PFSK-1 (cell line): ENCODE measurements at regions not wholly inside any gene's neighbourhood (a gene's known extent, or its start where the extent isn't known, plus 50 kb on each side); places are given as distances from the start of the nearest gene placed in this dataset.

ENCODE experiments used
- FOXP2 ChIP-seq: optimal IDR thresholded peaks from 2 replicates; pipeline ENCODE3; 2011; ENCODE audit warnings: borderline replicate concordance, control low read depth, inconsistent platforms; ENCODE audit not compliant: insufficient read depth; ENCODE audit errors: extremely low read length, extremely low read depth
- POLR2AphosphoS5 ChIP-seq: IDR thresholded peaks from 2 replicates; pipeline ENCODE4 v1.6.1; 2012; ENCODE audit warnings: low read depth, mild to moderate bottlenecking, control low read depth, low read length, moderate library complexity
- SIN3A ChIP-seq: IDR thresholded peaks from 2 replicates; pipeline ENCODE4 v1.6.1; 2012; ENCODE audit warnings: mild to moderate bottlenecking, low read length, moderate library complexity, borderline replicate concordance; ENCODE audit not compliant: insufficient read depth
- TAF1 ChIP-seq: IDR thresholded peaks from 2 replicates; pipeline ENCODE4 v1.6.1; 2012; ENCODE audit warnings: low read length, control low read depth, borderline replicate concordance; ENCODE audit not compliant: insufficient read depth
- TF ChIP-seq, protein P1 (sequence below), 2 experiments: IDR thresholded peaks; 2 replicates each; pipeline versions ENCODE4 v1.6.1 to v1.8.0; 2011 to 2012; ENCODE audit warnings: low read depth in 2 of 2, low read length in 2 of 2, control low read depth in 1 of 2, inconsistent platforms in 1 of 2, mild to moderate bottlenecking in 1 of 2, moderate library complexity in 1 of 2; ENCODE audit not compliant: insufficient read depth in 1 of 2

DNA sequence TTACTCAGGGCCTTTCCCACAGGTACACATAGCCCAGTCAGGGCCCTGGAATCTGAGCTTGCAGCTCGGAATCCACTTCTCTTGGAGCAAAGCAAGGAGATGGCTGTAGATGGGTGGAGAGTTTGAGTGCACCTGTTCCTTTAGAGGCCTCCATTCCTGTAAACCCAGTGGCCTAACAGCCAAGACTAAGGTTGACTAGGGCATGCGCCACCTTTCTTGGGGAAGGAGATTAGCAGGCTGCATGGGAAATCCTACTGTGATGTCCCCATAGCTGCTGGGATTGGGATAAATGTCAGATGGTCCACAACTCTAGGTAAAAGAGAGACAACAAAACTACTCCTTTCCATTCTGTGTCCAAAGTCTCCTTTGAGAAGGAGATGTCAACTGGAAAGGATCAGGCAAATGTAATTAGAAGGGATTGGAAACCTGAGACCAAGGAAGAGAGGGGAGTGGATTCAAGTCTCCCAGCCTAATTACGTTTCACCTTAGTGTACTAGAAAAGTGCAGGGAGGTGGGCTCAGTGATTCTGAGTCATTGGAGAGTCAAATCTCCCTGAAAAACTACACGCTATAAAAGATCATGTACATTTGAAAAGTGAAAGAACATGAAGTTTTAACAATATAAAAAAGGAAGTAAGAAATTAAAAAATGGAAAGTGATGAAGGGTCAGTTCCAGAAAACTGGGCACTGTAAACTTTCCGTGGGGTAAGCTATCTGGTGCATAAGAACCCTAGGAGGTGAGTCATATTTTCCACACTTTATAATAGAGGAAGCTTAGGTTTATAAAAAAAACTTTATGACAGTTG is 104.2 kb downstream of the SEC61B start:
- TF ChIP-seq POLR2AphosphoS5 (no peak), SIN3A (no peak), TAF1 (no peak), FOXP2 (no peak)
- TF ChIP-seq, protein P1, sequence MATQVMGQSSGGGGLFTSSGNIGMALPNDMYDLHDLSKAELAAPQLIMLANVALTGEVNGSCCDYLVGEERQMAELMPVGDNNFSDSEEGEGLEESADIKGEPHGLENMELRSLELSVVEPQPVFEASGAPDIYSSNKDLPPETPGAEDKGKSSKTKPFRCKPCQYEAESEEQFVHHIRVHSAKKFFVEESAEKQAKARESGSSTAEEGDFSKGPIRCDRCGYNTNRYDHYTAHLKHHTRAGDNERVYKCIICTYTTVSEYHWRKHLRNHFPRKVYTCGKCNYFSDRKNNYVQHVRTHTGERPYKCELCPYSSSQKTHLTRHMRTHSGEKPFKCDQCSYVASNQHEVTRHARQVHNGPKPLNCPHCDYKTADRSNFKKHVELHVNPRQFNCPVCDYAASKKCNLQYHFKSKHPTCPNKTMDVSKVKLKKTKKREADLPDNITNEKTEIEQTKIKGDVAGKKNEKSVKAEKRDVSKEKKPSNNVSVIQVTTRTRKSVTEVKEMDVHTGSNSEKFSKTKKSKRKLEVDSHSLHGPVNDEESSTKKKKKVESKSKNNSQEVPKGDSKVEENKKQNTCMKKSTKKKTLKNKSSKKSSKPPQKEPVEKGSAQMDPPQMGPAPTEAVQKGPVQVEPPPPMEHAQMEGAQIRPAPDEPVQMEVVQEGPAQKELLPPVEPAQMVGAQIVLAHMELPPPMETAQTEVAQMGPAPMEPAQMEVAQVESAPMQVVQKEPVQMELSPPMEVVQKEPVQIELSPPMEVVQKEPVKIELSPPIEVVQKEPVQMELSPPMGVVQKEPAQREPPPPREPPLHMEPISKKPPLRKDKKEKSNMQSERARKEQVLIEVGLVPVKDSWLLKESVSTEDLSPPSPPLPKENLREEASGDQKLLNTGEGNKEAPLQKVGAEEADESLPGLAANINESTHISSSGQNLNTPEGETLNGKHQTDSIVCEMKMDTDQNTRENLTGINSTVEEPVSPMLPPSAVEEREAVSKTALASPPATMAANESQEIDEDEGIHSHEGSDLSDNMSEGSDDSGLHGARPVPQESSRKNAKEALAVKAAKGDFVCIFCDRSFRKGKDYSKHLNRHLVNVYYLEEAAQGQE (IDR thresholded peaks at IDR 0.05; ENCODE audit: insufficient read depth in 1 of 2, low read depth in 2 of 2, low read length in 2 of 2): no peak

DNA sequence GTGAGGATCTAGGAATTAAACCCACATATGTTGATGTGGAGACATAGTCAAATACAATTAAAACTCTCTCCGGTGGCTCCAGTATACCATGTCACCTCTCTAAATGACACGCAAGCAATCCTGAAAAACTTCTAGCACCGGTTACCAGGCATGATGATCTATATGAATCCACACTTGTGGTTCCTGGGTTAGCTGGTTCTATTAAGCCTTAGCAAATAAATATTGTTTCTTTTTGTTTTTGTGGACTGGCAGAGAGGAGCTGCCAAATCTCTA is 104.8 kb downstream of the SEC61B start:
- TF ChIP-seq SIN3A (no peak), POLR2AphosphoS5 (no peak), FOXP2 (no peak), TAF1 (no peak)
- TF ChIP-seq, protein P1 (IDR thresholded peaks at IDR 0.05; ENCODE audit: insufficient read depth in 1 of 2, low read depth in 2 of 2, low read length in 2 of 2): no peak

DNA sequence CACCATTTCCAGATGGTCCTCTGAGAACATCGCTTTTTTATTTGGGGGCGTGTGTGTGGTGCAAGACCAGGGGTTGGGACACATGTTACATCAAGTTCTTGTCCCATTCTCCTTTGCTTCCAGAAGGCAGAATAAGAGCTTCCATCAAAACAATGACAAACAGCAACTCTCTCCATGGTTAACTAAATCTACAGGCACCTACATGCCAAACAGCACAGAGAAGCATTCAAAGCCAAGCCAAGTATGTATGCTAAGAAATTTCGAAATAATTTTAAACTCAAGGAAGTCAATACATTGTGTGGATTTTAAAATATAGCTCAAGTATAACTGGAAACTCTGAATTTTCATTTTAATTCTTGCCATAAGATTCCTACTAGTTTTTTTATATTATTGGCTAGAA is 105.6 kb downstream of the SEC61B start:
- TF ChIP-seq TAF1: no peak
- TF ChIP-seq POLR2AphosphoS5: no peak
- TF ChIP-seq FOXP2: no peak
- TF ChIP-seq, protein P1 (IDR thresholded peaks at IDR 0.05; ENCODE audit: insufficient read depth in 1 of 2, low read depth in 2 of 2, low read length in 2 of 2): no peak
- TF ChIP-seq SIN3A: no peak

DNA sequence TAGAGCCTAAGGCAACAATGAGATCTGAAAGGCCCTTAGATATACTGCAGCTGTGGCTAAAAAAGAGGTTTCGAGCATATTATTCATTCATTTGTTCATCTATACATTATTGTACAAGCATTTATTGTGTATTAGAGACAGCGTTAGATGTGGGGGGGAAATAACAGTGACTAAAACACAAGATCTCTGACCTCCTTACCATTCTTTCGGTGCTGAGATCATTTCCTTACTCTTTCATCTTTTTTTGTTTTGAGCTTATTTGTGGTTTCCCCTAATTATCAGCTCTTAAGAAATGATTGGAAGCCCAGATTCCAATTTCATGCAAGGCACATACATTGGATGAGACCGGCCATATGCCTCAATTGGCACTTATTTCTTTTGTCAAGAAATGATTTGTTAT is 113.2 kb downstream of the SEC61B start:
- TF ChIP-seq FOXP2: no peak
- TF ChIP-seq TAF1: no peak
- TF ChIP-seq, protein P1 (IDR thresholded peaks at IDR 0.05; ENCODE audit: insufficient read depth in 1 of 2, low read depth in 2 of 2, low read length in 2 of 2): no peak

DNA sequence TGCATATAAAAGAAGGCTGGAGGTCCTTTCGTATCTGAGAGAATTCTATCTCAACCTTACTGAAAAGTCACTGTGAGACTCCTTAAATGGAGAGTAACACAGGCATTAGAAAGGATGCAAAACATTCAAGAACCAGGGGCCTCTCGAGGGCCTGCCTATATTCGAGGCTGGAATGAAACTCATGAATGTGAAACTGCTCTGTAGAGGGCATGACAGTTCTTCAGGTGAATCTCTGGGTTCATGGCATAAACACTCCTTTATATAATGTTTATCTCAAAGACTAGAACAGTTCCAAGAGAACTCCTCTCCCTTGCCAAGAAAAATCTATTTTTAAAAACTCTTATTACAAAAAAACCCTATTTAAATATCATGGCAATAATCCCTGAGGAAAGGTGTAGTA is 113.9 kb downstream of the SEC61B start:
- no peak for TF ChIP-seq SIN3A
- no peak for TF ChIP-seq FOXP2
- TF ChIP-seq, protein P1 (IDR thresholded peaks at IDR 0.05; ENCODE audit: insufficient read depth in 1 of 2, low read depth in 2 of 2, low read length in 2 of 2): no peak
- no peak for TF ChIP-seq TAF1
- TF ChIP-seq POLR2AphosphoS5: no peak
